NK-92 treated with Interleukin-12 subunit alpha and Interleukin-12 subunit beta, amount 100 ng/mL, for 24 hours (cell line): ENCODE measurements at regions not wholly inside any gene's neighbourhood (a gene's known extent, or its start where the extent isn't known, plus 50 kb on each side); places are given as distances from the start of the nearest gene placed in this dataset.
"Not testable (repeated sequence)": the region's sequence is repeated elsewhere in the genome, so short reads cannot be mapped to it uniquely, and the experiment has no call there.

ENCODE experiments used
- DNase-seq: peaks from one replicate; lab custom pipeline; 2025; lab: John Stamatoyannopoulos, UW

- no peak for DNase-seq
Measured at GRCh38 chr9:73054091-73054490, 97.6 kb upstream of the ANXA1 start.

GRCh38 chr9:73053543-73053942 is 98.1 kb upstream of the ANXA1 start:
- DNase-seq: no peak

GRCh38 chr9:73050887-73051550 is 98.2 kb upstream of the ALDH1A1 start:
- no peak for DNase-seq

GRCh38 chr9:73050065-73050816 is 97.4 kb upstream of the ALDH1A1 start:
- no peak for DNase-seq

GRCh38 chr9:73049280-73049679 is 96.4 kb upstream of the ALDH1A1 start:
- DNase-seq: no peak

- no peak for DNase-seq
Measured at GRCh38 chr9:73046769-73047168, 93.9 kb upstream of the ALDH1A1 start.

- DNase-seq: not testable (repeated sequence)
Measured at GRCh38 chr9:73044776-73045175, 91.9 kb upstream of the ALDH1A1 start.

GRCh38 chr9:73042155-73042554 is 89.3 kb upstream of the ALDH1A1 start:
- no peak for DNase-seq

GRCh38 chr9:73039271-73040263 is 86.7 kb upstream of the ALDH1A1 start:
- DNase-seq: no peak

- DNase-seq: no peak
Measured at GRCh38 chr9:73038613-73039012, 85.8 kb upstream of the ALDH1A1 start.

GRCh38 chr9:73038089-73038509 is 85.2 kb upstream of the ALDH1A1 start:
- DNase-seq: no peak

GRCh38 chr9:73037613-73038012 is 84.8 kb upstream of the ALDH1A1 start:
- no peak for DNase-seq

- DNase-seq: no peak
Measured at GRCh38 chr9:73034962-73035361, 82.1 kb upstream of the ALDH1A1 start.

- DNase-seq: no peak
Measured at GRCh38 chr9:73031350-73031749, 78.5 kb upstream of the ALDH1A1 start.

- no peak for DNase-seq
Measured at GRCh38 chr9:73030370-73031030, 77.6 kb upstream of the ALDH1A1 start.

- no peak for DNase-seq
Measured at GRCh38 chr9:73029346-73029745, 76.5 kb upstream of the ALDH1A1 start.

GRCh38 chr9:73026375-73026774 is 73.5 kb upstream of the ALDH1A1 start:
- no peak for DNase-seq

GRCh38 chr9:73024601-73025034 is 71.8 kb upstream of the ALDH1A1 start:
- DNase-seq: no peak

- peak; percentile 11 for DNase-seq
Measured at GRCh38 chr9:73023025-73023541, 70.2 kb upstream of the ALDH1A1 start.

- no peak for DNase-seq
Measured at GRCh38 chr9:73022353-73022752, 69.5 kb upstream of the ALDH1A1 start.

GRCh38 chr9:73020877-73021276 is 68.0 kb upstream of the ALDH1A1 start:
- DNase-seq: no peak

GRCh38 chr9:73014011-73014410 is 61.2 kb upstream of the ALDH1A1 start:
- no peak for DNase-seq
